ENCODE measurements at regions not wholly inside any gene's neighbourhood (a gene's known extent, or its start where the extent isn't known, plus 50 kb on each side); places are given as distances from the start of the nearest gene placed in this dataset.

GRCh38 chr13:54347531-54347930, 1318.9 kb downstream of the OLFM4 start:
- no peak overlapping the region for H2AFZ ChIP-seq (ENCODE audit: insufficient read depth, low read depth, low read length, poor library complexity, severe bottlenecking)
- no peak overlapping the region for H3K4me2 ChIP-seq (replicated peaks; ENCODE audit: low read depth, low read length, poor library complexity, severe bottlenecking)
- ChIA-PET POLR2A (no interaction called here), CTCF (no interaction called here)
- ATAC-seq (ENCODE audit: low read depth) (no peak), DNase-seq (no peak)
- H3K4me3 ChIP-seq (ENCODE audit: control extremely low read depth in 1 of 5, extremely low read depth in 1 of 5, insufficient read depth in 1 of 5, low read depth in 2 of 5, low read length in 4 of 5) = no peak overlapping the region
- H3K27me3 ChIP-seq (replicated peaks in 1 of 4; ENCODE audit: control extremely low read depth in 1 of 4, control insufficient read depth in 3 of 4, insufficient read depth in 4 of 4, low read length in 3 of 4) = no peaks in the 10 kb centered on the region
- H3K4me1 Mint-ChIP-seq = no peaks in the 10 kb centered on the region
- H3K9me3 Mint-ChIP-seq (ENCODE audit: insufficient read depth) = no peaks in the 10 kb centered on the region
- no peaks in the 10 kb centered on the region for H4K20me1 ChIP-seq (ENCODE audit: control insufficient read depth, insufficient read depth, low read length, poor library complexity, severe bottlenecking)
- no peaks in the 10 kb centered on the region for H3K36me3 ChIP-seq (replicated peaks in 1 of 2; ENCODE audit: control extremely low read depth in 1 of 2, control insufficient read depth in 1 of 2, extremely low read depth in 1 of 2, insufficient read depth in 2 of 2, low read length in 1 of 2)
- TF ChIP-seq EZH2 (IDR thresholded peaks at IDR 0.05; ENCODE audit: borderline replicate concordance, insufficient read depth, low read depth, low read length, poor library complexity, severe bottlenecking) (no peak), CTCF (IDR thresholded peaks at IDR 0.05) (no peak)
- no peaks in the 10 kb centered on the region for H3K9me3 ChIP-seq (ENCODE audit: control extremely low read depth in 1 of 3, control insufficient read depth in 2 of 3, insufficient read depth in 1 of 3, low read length in 2 of 3)
- intact Hi-C loops (cut with micrococcal nuclease) = no loop called here
- no peak overlapping the region for H3K27ac Mint-ChIP-seq
- 90% methylated on average over 2 of the region's 2 CpGs for WGBS (ENCODE audit: insufficient coverage)
- H3K9ac ChIP-seq (ENCODE audit: low read length) = no peak overlapping the region
- H3K4me3 Mint-ChIP-seq = no peak overlapping the region
- H3K79me2 ChIP-seq (ENCODE audit: control insufficient read depth, insufficient read depth, low read length) = no peaks in the 10 kb centered on the region
- H3K27me3 Mint-ChIP-seq = no peaks in the 10 kb centered on the region
- no peaks in the 10 kb centered on the region for H3K4me1 ChIP-seq (ENCODE audit: control insufficient read depth in 2 of 2, insufficient read depth in 2 of 2, low read length in 2 of 2)
- no peak overlapping the region for H3K27ac ChIP-seq (ENCODE audit: low read length in 2 of 2)

GRCh38 chr13:54356209-54356608, 1327.6 kb downstream of the OLFM4 start:
- H4K20me1 ChIP-seq (ENCODE audit: control insufficient read depth, insufficient read depth, low read length, poor library complexity, severe bottlenecking) = no peaks in the 10 kb centered on the region
- no peaks in the 10 kb centered on the region for H3K79me2 ChIP-seq (ENCODE audit: control insufficient read depth, insufficient read depth, low read length)
- intact Hi-C loops (cut with micrococcal nuclease) = no loop called here
- H3K4me3 ChIP-seq (ENCODE audit: control extremely low read depth in 1 of 5, extremely low read depth in 1 of 5, insufficient read depth in 1 of 5, low read depth in 2 of 5, low read length in 4 of 5) = no peak overlapping the region
- H3K4me1 ChIP-seq (ENCODE audit: control insufficient read depth in 2 of 2, insufficient read depth in 2 of 2, low read length in 2 of 2) = no peaks in the 10 kb centered on the region
- no peak overlapping the region for H3K4me3 Mint-ChIP-seq
- H2AFZ ChIP-seq (ENCODE audit: insufficient read depth, low read depth, low read length, poor library complexity, severe bottlenecking) = no peak overlapping the region
- H3K4me2 ChIP-seq (replicated peaks; ENCODE audit: low read depth, low read length, poor library complexity, severe bottlenecking) = no peak overlapping the region
- CTCF ChIA-PET = no interaction called here
- H3K27ac ChIP-seq (ENCODE audit: low read length in 2 of 2) = no peak overlapping the region
- peaks cover 3% of the 10 kb centered on the region for H3K9me3 Mint-ChIP-seq (ENCODE audit: insufficient read depth)
- no peaks in the 10 kb centered on the region for H3K27me3 ChIP-seq (replicated peaks in 1 of 4; ENCODE audit: control extremely low read depth in 1 of 4, control insufficient read depth in 3 of 4, insufficient read depth in 4 of 4, low read length in 3 of 4)
- H3K27ac Mint-ChIP-seq = no peak overlapping the region
- H3K9me3 ChIP-seq (ENCODE audit: control extremely low read depth in 1 of 3, control insufficient read depth in 2 of 3, insufficient read depth in 1 of 3, low read length in 2 of 3) = peaks cover 0 to 3% (median 0%) of the 10 kb centered on the region in 3 donors
- H3K9ac ChIP-seq (ENCODE audit: low read length) = no peak overlapping the region
- H3K4me1 Mint-ChIP-seq = no peaks in the 10 kb centered on the region
- H3K27me3 Mint-ChIP-seq = no peaks in the 10 kb centered on the region
- DNase-seq (no peak), ATAC-seq (ENCODE audit: low read depth) (no peak)
- no peaks in the 10 kb centered on the region for H3K36me3 ChIP-seq (replicated peaks in 1 of 2; ENCODE audit: control extremely low read depth in 1 of 2, control insufficient read depth in 1 of 2, extremely low read depth in 1 of 2, insufficient read depth in 2 of 2, low read length in 1 of 2)
- POLR2A ChIA-PET = no interaction called here
- TF ChIP-seq EZH2 (IDR thresholded peaks at IDR 0.05; ENCODE audit: borderline replicate concordance, insufficient read depth, low read depth, low read length, poor library complexity, severe bottlenecking) (no peak), CTCF (IDR thresholded peaks at IDR 0.05) (no peak)

Measured in B cell (primary cell).